HG02938 (cell line): ENCODE measurements at regions not wholly inside any gene's neighbourhood (a gene's known extent, or its start where the extent isn't known, plus 50 kb on each side); places are given as distances from the start of the nearest gene placed in this dataset.

Experiments used
- ATAC-seq: cut with Tn5 transposase; IDR thresholded peaks from one replicate; pipeline ENCODE4 v1.9.1; 2021; ENCODE audit warnings: mild to moderate bottlenecking, moderate library complexity; ENCODE audit not compliant: unreplicated experiment

- ATAC-seq: no peak
Observed at GRCh38 chr7:136186281-136186680, 209.1 kb upstream of the MTPN start.

- ATAC-seq: no peak
Observed at GRCh38 chr7:136184719-136185118, 207.6 kb upstream of the MTPN start.

- ATAC-seq: no peak
Observed at GRCh38 chr7:136183981-136184380, 206.8 kb upstream of the MTPN start.

DNA sequence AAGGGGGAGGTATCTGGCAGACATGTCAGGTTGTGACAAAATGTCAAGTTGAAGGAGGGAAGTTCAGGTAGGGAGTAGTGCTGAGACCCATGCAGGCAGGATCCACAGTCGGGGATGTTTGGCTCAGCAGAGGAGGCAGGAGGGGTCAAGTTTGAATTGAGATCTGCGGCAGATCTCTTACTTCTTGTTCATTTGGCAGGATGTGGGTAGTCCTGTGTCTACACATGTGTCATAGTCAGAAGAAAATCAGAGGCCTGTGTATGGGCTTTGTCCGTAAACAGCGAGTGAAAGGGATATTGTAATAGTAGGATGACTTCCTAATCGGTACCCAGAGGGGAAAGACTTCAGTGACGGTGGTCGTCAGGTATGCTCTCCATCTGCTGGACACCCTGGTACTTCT is 203.8 kb upstream of the MTPN start:
- no peak for ATAC-seq

DNA sequence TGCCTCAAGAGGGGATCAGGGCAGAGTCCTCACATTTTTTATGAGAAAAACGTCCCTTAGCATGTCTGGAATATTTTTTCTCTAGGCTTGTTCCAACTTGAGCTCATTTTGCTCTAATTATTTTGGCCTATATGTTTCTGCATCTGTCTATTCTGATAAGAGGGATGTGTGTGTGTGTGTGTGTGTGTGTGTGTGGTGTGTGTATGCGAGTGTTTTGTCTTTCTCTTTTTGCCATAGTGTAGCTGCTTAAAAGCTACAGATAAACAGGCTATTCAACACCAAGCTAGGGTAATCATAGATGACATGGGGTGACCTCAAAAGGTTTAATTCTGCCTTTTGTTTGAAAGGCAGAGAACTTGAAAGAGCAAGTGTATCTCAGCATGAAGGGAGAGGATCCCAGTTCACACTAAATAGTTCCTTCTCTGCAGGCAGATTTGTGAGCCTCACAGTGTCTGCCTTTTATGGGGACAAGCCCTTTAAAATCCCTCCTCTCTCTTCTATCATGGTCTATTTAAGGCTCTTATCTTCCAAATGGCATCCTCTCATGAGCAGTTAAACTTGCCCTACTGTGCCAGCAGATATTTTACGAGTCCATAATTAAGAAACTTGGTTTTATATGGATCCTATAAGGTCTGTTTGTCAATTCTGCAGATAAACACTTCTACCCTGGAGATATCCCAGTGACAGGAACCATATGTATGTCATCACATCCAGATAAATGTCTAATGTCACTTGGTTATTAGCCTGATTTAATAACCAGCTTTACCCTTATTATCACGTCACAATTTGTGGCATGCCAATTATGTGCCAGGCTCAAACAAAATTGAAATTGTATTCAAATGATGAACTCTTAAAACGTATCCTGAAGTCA is 202.9 kb upstream of the MTPN start:
- no peak for ATAC-seq

DNA sequence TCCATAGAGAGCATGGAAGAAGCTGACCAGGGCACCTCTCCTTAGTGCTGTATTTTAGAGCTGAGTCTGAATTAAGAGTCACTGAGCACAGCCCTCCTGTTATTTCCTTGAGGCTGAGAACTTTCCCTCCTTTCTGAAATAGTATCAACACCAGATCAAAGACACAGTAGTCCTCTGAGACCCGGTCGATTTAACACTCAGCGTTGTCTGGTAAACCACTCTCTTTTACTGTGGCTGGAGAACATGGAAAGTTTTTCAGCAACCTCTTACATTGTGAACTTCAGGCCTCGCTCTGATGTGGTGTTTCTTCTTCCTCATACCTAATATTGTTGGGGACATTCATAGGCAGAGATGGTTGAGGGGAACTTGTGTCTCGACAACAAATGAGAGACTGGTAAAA is 202.0 kb upstream of the MTPN start:
- no peak for ATAC-seq

DNA sequence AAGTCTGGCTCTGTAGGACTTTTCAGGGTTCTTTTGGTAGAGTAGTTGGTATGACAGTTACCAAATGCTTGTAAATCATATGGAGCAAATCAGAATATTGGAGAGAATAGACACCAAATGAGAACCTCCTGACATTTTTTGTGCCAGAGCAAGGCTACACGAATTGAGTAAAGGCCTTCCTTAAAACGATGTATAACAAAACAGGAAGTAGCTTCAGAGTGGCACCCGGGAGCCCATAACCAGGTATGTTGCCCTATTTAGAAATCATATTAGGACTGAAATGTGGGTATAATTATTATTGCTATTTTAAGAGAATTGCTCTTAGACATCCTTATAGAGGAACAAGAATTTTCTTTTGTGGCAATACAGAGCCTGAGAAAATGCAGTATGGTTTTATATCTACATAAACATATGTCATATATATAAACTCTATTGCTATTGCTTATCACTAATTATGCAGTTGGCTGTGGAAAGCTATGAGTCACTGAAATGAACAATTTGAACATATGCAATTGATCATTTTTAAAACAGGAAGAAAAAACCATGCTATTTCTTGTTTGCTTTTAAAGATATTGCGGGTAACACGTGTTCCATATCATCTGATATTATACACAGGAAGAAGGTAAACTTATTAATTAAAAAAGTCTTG is 197.4 kb upstream of the MTPN start:
- ATAC-seq: no peak

DNA sequence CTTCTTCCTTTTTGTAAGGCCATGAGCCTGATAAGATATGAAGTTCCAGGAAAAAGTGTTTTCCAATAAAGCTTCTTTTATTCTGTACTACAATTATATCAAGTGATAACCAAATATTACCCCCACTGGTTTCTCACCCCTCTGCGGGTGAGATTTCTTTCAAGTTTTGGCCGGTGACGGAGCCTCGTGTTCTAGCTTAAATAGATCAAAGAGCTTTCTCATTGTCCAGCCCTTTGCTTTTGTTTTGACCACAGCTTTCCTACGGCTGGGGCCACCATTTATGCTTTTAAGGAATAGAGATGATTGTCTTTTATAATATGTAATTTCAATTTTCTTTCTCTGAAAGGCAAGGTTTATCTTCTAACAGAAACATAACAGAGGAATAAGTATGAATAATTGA is 196.7 kb upstream of the MTPN start:
- ATAC-seq: no peak

DNA sequence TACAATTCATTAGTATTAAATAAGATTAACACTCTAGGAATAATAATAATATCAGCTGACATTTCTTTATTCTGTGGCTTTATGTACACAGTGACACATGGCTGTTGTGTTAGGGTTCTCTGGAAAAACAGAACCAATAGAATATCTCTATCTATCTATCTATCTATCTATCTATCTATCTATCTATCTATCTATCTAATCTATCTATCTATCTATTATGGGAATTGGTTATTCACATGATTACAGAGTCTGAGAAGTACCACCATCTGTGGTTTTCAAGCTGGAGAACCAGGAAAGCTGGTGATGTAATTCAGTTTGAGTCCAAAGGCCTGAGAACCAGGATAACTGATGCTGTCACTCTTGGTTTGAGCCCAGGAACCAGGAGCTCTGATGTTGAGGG is 194.1 kb upstream of the MTPN start:
- no peak for ATAC-seq

DNA sequence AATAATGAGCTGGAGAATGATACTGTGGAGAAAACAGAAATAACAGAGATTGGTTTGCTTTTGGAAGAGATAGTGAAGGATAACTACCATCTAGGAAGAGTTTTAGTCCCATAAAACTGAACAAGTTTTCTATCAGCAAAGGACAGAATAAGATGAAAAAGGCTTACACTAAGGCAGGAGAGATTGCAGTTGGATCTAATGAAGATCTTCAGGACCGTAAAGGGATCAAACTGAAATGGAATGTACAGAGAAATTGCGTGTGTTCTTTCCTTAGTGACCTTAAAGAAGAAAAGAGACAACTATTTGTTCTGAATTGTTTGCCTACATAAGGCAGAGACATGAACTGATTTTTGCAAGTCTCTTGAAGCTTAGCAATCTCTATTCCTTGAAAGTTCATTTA is 191.7 kb upstream of the MTPN start:
- ATAC-seq: no peak

DNA sequence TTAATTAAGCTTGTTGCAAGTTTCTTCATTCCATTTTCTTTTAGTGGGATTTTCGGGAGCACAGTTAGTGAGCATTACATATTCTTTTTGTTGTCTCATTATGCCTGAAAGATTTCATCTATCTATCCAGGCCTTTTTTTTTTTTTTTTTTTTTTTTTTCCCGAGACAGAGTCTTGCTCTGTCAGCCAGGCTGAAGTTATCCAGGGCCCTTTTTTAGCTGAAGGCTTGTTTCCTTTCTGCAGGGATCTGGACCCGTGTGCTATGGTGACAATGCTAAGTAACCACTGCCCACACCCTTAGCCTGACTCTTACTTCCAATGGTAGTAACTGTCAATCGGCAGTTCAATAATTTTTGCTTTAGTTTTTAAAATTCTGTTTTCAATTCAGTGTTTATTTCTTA is 190.8 kb upstream of the MTPN start:
- ATAC-seq: no peak

- no peak for ATAC-seq
Observed at GRCh38 chr7:136166521-136166920, 189.4 kb upstream of the MTPN start.

- no peak for ATAC-seq
Observed at GRCh38 chr7:136163340-136163801, 186.2 kb upstream of the MTPN start.

DNA sequence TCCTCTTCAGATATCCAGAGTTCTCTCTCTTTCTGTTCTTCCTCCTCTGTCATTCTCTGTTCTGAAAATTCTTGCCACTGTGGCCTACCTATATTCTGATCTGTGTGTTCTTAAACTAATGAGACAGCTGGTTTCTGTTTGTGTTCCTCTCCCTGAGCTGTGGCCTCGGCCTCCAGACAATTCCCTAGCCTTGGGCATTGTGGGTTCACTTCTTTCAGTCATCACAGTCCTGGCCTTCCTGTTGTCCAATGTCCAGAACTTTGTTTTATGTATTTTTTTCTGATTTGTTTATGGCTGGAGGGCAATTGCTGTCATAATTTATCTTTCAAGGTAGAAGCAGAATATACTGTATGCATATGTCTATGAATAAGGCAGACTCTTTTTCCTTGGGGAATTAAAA is 173.2 kb upstream of the MTPN start:
- ATAC-seq: no peak

DNA sequence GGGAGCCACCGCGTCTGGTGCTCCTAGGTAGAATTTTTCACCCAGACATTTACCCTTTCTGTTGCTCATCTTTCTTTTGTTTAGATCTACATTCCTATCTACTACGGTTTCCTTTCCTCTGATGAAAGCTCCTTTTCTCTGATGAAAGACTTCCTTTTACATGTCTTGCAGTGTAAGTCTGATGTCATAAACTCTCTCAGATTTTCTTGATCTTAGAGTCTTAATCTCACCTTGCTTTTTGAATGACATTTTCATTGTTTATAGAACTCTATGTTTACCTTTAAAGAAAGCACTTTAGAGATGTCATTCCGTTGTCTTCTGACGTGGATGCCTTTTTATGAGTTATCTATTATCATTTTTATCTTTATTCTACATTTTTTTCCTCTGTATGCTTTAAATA is 171.8 kb upstream of the MTPN start:
- no peak for ATAC-seq

DNA sequence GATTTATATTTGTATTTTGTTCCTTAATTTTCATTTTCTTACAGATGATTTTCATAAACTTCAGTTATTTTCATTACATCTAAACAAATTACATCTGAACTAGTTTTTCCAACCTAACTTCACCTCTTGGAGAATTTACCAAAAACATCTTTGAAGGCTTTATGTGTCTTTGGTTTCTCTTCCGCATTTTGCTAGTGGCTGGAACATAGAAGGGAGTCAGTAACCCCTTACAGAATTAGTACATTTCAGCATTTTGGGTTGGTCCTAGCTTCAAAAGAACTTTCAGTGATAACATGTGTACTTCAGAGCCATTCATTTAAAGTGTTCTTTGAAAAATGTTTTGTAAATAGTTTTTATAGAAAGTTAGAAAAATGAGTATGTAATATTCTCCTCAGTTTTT is 169.8 kb upstream of the MTPN start:
- ATAC-seq: no peak

- ATAC-seq: no peak
Observed at GRCh38 chr7:136144182-136144581, 167.0 kb upstream of the MTPN start.

DNA sequence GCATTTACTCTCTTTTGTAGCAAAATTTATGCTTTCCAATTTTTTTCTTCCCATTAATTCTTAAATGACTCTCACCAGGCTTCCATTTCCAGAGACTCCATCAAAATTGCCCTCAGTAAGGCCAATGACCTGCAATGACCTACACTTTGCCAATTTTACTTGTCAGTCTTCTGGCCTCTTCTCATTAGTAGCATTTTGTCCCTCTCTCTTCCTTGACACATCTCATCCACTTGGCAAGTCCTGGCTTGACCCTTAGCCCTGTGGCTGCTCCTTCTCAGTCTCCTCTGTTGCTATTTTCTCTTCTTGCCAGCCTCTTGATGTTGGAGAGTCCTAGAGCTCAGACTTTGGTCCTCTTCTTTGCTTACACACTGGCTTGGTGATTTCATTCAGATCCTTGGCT is 166.1 kb upstream of the MTPN start:
- ATAC-seq: no peak

DNA sequence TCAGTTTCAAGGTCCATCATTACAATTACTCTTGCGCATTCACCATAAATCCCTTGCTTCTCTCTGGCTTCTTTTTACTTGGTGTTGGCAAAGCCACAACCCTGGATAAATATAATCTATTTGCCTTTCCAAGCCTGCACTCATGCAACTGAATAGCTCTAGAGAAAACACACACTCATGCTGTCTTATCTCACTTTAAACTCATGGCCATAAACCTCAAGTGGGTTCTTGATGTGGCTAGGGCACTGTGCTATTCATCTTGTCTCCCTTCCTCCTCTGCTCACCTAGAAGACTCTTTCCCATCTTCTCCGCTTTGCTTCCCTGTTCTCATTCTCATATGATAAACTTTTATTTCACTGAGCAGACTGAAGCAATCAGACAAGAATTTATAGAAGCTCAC is 165.4 kb upstream of the MTPN start:
- no peak for ATAC-seq

GRCh38 chr7:136140469-136140868 is 163.3 kb upstream of the MTPN start:
- no peak for ATAC-seq

DNA sequence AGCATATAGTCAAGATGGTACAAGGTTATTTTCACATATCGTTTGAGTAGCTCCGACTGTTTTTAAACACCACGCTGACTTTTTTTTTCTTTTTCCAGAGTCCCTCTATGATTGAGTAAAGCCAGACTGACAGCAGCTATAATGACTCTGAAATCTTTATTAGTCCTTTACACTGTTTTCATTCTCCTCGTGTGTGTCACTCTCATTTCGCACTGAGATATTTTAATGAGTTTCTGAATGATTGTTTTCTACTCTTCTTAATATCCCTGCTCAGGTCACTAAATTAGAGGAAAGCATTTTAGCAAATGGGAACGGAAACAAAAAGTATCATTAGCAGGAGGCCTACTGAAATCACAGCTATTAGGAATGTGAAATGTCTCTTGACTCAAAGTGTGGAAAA is 162.3 kb upstream of the MTPN start:
- no peak for ATAC-seq

GRCh38 chr7:136138991-136139390 is 161.8 kb upstream of the MTPN start:
- ATAC-seq: no peak
